Body of pancreas (tissue), 4 donors: ENCODE measurements at regions not wholly inside any gene's neighbourhood (a gene's known extent, or its start where the extent isn't known, plus 50 kb on each side); places are given as distances from the start of the nearest gene placed in this dataset.
"Not testable (repeated sequence)": the region's sequence is repeated elsewhere in the genome, so short reads cannot be mapped to it uniquely, and the experiment has no call there.

Experiments used
- ATAC-seq: fragments of 150-250 bp; one replicate; pipeline ENCODE4 v1.9.1; 2016
- DNase-seq, 4 donors: peaks; one replicate each; pipeline ENCODE4 v3.0.0-alpha.2; 2019
- H3K27ac ChIP-seq, 4 donors: fragments of 200-600 bp; sonication (generic); 1 replicate in 3 of 4; 2 replicates in 1 of 4; pipeline versions ENCODE4 v1.5.1 to v1.6.1; 2016 to 2019; ENCODE audit warnings: mild to moderate bottlenecking in 1 of 4, mixed read lengths in 1 of 4, moderate library complexity in 1 of 4
- H3K27me3 ChIP-seq, 2 donors: fragments of 200-600 bp; sonication (generic); one replicate each; pipeline ENCODE4 v1.6.0; 2016; ENCODE audit warnings: mild to moderate bottlenecking in 1 of 2
- H3K36me3 ChIP-seq, 2 donors: fragments of 200-600 bp; sonication (generic); replicated peaks in 1 of 2; 2 replicates each; pipeline ENCODE4 v1.5.1; 2016; ENCODE audit warnings: low read depth in 2 of 2; ENCODE audit not compliant: insufficient read depth in 1 of 2
- H3K4me1 ChIP-seq: fragments of 200-600 bp; sonication (generic); one replicate; pipeline ENCODE4 v1.6.0; 2016
- H3K4me3 ChIP-seq, 2 donors: fragments of 200-600 bp; sonication (generic); 1 replicate in 1 of 2; 2 replicates in 1 of 2; pipeline ENCODE4 v1.5.1; 2016 to 2019
- H3K9me3 ChIP-seq, 3 donors: fragments of 200-600 bp; sonication (generic); 1 replicate in 2 of 3; 2 replicates in 1 of 3; pipeline ENCODE4 v1.5.1; 2016
- CTCF ChIP-seq, 7 experiments: fragments of 450-650 bp in 4 of 7; fragments of 200-600 bp in 3 of 7; sonication (generic) in 3 of 7; IDR thresholded peaks; one replicate each; pipeline ENCODE4 v1.5.1; 2016 to 2019; ENCODE audit warnings: antibody characterized with exemption in 7 of 7
- POLR2A ChIP-seq, 3 donors: fragments of 450-650 bp; IDR thresholded peaks; one replicate each; pipeline ENCODE4 v1.6.1; 2016; ENCODE audit warnings: antibody characterized with exemption in 3 of 3, mild to moderate bottlenecking in 2 of 3
- WGBS, 2 donors: methylation state at CpG; one replicate each; pipeline ENCODE4 v1.1.5; 2017; 5-methylcytosine and 5-hydroxymethylcytosine counted together
- intact Hi-C: fragments of 100-400 bp; cut with DNase I; formaldehyde crosslinking; loops from one replicate; pipeline ENCODE4 v1.15.1; 2023

GRCh38 chr4:14919785-14920184 is 82.5 kb upstream of the CPEB2 start:
- Histone ChIP-seq H3K36me3 (no peaks in the 10 kb centered on the region), H3K27ac (no peak overlapping the region), H3K9me3 (no peaks in the 10 kb centered on the region), H3K27me3 (no peaks in the 10 kb centered on the region), H3K4me3 (no peak overlapping the region), H3K4me1 (no peaks in the 10 kb centered on the region)
- intact Hi-C loops = no loop called here
- 87 to 88% methylated on average over 7 of the region's 7 CpGs for WGBS, 2 donors
- no peak for ATAC-seq
- no peak for DNase-seq
- TF ChIP-seq POLR2A (IDR thresholded peaks at IDR 0.05) (no peak), CTCF (IDR thresholded peaks at IDR 0.05) (no peak)

GRCh38 chr4:14920237-14920636 is 82.0 kb upstream of the CPEB2 start:
- no peak for TF ChIP-seq POLR2A (IDR thresholded peaks at IDR 0.05)
- intact Hi-C loops = no loop called here
- WGBS, 2 donors = 74 to 93% methylated on average over 3 of the region's 3 CpGs
- ATAC-seq (no peak), DNase-seq (no peak)
- H3K4me1 ChIP-seq = no peaks in the 10 kb centered on the region
- H3K27ac ChIP-seq = no peak overlapping the region
- no peaks in the 10 kb centered on the region for H3K9me3 ChIP-seq
- no peaks in the 10 kb centered on the region for H3K27me3 ChIP-seq
- H3K4me3 ChIP-seq = no peak overlapping the region
- H3K36me3 ChIP-seq = no peaks in the 10 kb centered on the region

DNA sequence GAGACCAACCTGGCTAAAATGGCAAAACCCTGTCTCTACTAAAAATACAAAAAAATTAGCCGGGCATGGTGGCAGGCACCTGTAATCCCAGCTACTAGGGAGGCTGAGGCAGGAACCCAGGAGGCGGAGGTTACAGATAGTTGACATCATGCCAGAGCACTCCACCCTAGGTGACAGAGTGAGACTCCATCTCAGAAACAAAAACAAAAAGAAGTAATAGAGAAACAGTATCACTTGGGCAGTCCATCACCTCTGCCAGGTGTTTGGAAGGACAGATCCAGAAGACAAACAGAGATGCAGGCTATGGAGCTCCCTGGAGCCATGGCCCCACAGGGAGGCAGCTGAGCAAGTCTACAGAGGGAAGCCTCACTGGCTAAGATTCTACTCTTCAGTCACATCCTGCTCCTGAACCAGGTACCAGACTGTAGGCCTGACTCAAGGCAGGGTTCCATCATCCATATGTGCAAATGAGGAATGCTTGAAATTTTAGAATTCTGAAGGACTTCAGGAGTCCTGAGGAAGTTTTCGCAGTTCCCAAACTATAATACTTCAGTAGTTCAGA is 81.4 kb upstream of the CPEB2 start:
- DNase-seq (no peak), ATAC-seq (no peak)
- Histone ChIP-seq H3K27ac (no peak overlapping the region), H3K36me3 (no peaks in the 10 kb centered on the region), H3K4me1 (no peaks in the 10 kb centered on the region), H3K9me3 (no peaks in the 10 kb centered on the region), H3K27me3 (no peaks in the 10 kb centered on the region), H3K4me3 (no peak overlapping the region)
- TF ChIP-seq POLR2A (IDR thresholded peaks at IDR 0.05) = no peak
- no peak for TF ChIP-seq CTCF (IDR thresholded peaks at IDR 0.05)
- intact Hi-C loops = no loop called here
- 96% methylated on average over 3 of the region's 3 CpGs for WGBS, 2 donors

- H3K9me3 ChIP-seq, ATAC-seq, intact Hi-C loops, H3K4me3 ChIP-seq, DNase-seq, H3K4me1 ChIP-seq, H3K27ac ChIP-seq, H3K36me3 ChIP-seq, H3K27me3 ChIP-seq: not testable (repeated sequence)
- 65 to 74% methylated on average over 2 of the region's 2 CpGs for WGBS, 2 donors
Measured at GRCh38 chr4:14921781-14922180, 80.5 kb upstream of the CPEB2 start.

DNA sequence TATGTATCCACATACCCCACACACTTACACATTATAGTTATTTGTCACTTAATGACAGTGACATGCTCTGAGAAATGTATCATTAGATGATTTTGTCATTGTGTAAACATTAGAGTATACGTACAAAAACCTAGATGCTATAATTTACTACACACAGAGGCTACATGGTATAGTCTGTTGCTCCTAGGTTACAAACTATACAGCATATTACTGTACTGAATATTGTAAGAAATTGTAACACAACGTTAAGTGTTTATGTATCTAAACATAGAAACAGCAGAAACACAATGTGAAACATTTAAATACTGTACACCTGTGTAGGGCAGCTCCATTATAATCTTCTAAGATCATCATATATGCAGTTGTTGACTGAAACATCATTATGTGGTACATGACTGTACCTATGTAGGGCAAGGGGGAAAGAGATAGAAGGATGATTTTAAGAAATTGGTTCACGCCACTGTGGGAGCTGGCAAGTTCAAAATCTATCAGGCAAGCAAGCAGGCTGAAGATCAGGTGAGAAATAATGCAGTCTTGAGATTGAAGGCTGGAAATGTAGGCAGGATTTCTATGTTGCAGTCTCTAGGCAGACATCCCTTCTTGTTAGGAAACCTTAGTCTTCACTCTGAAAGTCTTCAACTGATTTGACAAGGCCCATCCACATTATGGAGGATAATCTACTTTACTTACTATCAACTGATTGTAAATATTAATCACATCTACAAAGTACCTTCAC is 78.0 kb upstream of the CPEB2 start:
- WGBS, 2 donors = 73 to 74% methylated on average over 3 of the region's 3 CpGs
- Histone ChIP-seq H3K9me3 (no peaks in the 10 kb centered on the region), H3K36me3 (no peaks in the 10 kb centered on the region), H3K4me3 (no peak overlapping the region), H3K27ac (no peak overlapping the region), H3K4me1 (no peaks in the 10 kb centered on the region), H3K27me3 (no peaks in the 10 kb centered on the region)
- intact Hi-C loops = no loop called here
- peak; percentile 9 for ATAC-seq
- no peak for TF ChIP-seq CTCF (IDR thresholded peaks at IDR 0.05)
- TF ChIP-seq POLR2A (IDR thresholded peaks at IDR 0.05) = no peak
- DNase-seq = no peak
